ENCODE measurements at regions not wholly inside any gene's neighbourhood (a gene's known extent, or its start where the extent isn't known, plus 50 kb on each side); places are given as distances from the start of the nearest gene placed in this dataset.

DNA sequence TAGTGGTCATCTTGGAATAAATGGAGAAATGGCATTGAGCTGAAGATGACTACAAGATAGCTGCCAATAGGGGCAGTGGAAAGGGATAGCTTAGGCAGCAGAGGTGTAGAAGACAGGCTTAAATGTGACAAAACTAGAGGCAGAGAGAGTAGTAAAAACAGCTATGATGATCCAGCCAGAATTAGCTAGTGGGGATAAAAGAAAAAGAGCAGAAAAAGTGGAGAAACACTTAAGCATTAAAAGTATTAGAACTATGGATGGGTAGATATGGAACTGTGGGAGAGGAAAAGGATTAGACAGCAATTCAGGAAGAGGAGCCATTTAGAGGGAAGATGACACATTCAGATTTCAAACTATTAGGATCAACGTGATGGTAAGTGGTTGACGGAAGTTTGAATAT lies 202.5 kb upstream of the SAMSN1 start:
- no peak for DNase-seq
- Histone ChIP-seq H3K9me3 (ENCODE audit: control insufficient read depth in 2 of 3, insufficient read depth in 1 of 3, low read length in 3 of 3) (no peaks in the 10 kb centered on the region), H3K27ac (ENCODE audit: low read depth in 2 of 2, low read length in 2 of 2) (no peak overlapping the region), H3K27me3 (ENCODE audit: control insufficient read depth, insufficient read depth, low read length) (no peaks in the 10 kb centered on the region), H3K36me3 (ENCODE audit: control insufficient read depth in 2 of 3, insufficient read depth in 3 of 3, low read length in 3 of 3) (no peaks in the 10 kb centered on the region), H3K9ac (ENCODE audit: low read length in 3 of 3) (no peak overlapping the region), H3K4me1 (ENCODE audit: control insufficient read depth in 2 of 3, insufficient read depth in 2 of 3, low read depth in 1 of 3, low read length in 3 of 3) (no peaks in the 10 kb centered on the region), H3K4me3 (ENCODE audit: low read length in 3 of 3) (no peak overlapping the region)
- intact Hi-C loops (cut with DNase I), result no loop called here
- TF ChIP-seq, protein P1, sequence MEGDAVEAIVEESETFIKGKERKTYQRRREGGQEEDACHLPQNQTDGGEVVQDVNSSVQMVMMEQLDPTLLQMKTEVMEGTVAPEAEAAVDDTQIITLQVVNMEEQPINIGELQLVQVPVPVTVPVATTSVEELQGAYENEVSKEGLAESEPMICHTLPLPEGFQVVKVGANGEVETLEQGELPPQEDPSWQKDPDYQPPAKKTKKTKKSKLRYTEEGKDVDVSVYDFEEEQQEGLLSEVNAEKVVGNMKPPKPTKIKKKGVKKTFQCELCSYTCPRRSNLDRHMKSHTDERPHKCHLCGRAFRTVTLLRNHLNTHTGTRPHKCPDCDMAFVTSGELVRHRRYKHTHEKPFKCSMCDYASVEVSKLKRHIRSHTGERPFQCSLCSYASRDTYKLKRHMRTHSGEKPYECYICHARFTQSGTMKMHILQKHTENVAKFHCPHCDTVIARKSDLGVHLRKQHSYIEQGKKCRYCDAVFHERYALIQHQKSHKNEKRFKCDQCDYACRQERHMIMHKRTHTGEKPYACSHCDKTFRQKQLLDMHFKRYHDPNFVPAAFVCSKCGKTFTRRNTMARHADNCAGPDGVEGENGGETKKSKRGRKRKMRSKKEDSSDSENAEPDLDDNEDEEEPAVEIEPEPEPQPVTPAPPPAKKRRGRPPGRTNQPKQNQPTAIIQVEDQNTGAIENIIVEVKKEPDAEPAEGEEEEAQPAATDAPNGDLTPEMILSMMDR (IDR thresholded peaks at IDR 0.05; ENCODE audit: borderline replicate concordance, extremely low read depth, insufficient read depth), result no peak
- FAIRE-seq, result no peak

DNA sequence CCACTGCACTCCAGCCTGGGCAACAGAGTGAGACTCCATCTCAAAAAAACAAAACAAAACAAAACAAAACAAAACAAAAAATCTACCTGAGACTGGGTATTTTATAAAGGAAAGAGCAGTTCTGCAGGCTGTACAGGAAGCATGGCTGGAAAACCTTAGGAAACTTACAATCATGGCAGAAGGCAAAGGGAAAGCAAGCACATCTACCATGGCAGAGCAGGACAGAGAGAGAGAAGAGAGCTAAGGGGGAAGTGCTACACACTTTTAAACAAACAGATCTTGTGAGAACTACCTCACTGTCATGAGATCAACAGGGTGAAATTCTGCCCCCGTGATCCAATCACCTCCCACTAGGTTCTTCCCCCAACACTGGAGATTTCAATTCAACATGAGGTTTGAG lies 198.3 kb upstream of the SAMSN1 start:
- Histone ChIP-seq H3K9me3 (ENCODE audit: control insufficient read depth in 2 of 3, insufficient read depth in 1 of 3, low read length in 3 of 3) (no peaks in the 10 kb centered on the region), H3K36me3 (ENCODE audit: control insufficient read depth in 2 of 3, insufficient read depth in 3 of 3, low read length in 3 of 3) (no peaks in the 10 kb centered on the region), H3K27me3 (ENCODE audit: control insufficient read depth, insufficient read depth, low read length) (no peaks in the 10 kb centered on the region), H3K27ac (ENCODE audit: low read depth in 2 of 2, low read length in 2 of 2) (no peak overlapping the region), H3K4me3 (ENCODE audit: low read length in 3 of 3) (no peak overlapping the region), H3K4me1 (ENCODE audit: control insufficient read depth in 2 of 3, insufficient read depth in 2 of 3, low read depth in 1 of 3, low read length in 3 of 3) (no peaks in the 10 kb centered on the region), H3K9ac (ENCODE audit: low read length in 3 of 3) (no peak overlapping the region)
- TF ChIP-seq, protein P1 (IDR thresholded peaks at IDR 0.05; ENCODE audit: borderline replicate concordance, extremely low read depth, insufficient read depth), result no peak
- FAIRE-seq, result no peak
- intact Hi-C loops (cut with DNase I), result no loop called here
- no peak for DNase-seq

DNA sequence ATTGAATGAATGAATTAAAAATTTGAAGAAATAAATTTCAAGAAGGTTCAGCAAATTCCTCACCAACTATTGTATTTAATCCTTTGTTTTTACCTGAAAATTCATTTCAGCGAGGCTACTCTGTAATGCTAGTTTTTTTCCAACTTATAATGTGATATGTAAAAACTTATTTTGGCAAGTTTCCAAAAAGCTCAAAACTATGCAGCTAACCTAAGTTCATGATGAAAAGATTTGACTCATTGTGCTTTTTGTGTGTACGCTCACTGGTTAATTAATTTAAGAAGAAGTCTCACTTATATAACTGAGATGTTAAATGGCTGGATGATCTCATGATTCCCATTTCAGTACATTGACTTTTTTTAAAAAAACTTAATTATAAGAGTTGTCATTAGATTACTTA lies 196.0 kb upstream of the SAMSN1 start:
- Histone ChIP-seq H3K9ac (ENCODE audit: low read length in 3 of 3) (no peak overlapping the region), H3K27me3 (ENCODE audit: control insufficient read depth, insufficient read depth, low read length) (no peaks in the 10 kb centered on the region), H3K36me3 (ENCODE audit: control insufficient read depth in 2 of 3, insufficient read depth in 3 of 3, low read length in 3 of 3) (no peaks in the 10 kb centered on the region), H3K27ac (ENCODE audit: low read depth in 2 of 2, low read length in 2 of 2) (no peak overlapping the region), H3K4me1 (ENCODE audit: control insufficient read depth in 2 of 3, insufficient read depth in 2 of 3, low read depth in 1 of 3, low read length in 3 of 3) (no peaks in the 10 kb centered on the region), H3K9me3 (ENCODE audit: control insufficient read depth in 2 of 3, insufficient read depth in 1 of 3, low read length in 3 of 3) (no peaks in the 10 kb centered on the region), H3K4me3 (ENCODE audit: low read length in 3 of 3) (no peak overlapping the region)
- FAIRE-seq, result no peak
- intact Hi-C loops (cut with DNase I), result no loop called here
- TF ChIP-seq, protein P1 (IDR thresholded peaks at IDR 0.05; ENCODE audit: borderline replicate concordance, extremely low read depth, insufficient read depth), result no peak
- DNase-seq, result no peak

DNA sequence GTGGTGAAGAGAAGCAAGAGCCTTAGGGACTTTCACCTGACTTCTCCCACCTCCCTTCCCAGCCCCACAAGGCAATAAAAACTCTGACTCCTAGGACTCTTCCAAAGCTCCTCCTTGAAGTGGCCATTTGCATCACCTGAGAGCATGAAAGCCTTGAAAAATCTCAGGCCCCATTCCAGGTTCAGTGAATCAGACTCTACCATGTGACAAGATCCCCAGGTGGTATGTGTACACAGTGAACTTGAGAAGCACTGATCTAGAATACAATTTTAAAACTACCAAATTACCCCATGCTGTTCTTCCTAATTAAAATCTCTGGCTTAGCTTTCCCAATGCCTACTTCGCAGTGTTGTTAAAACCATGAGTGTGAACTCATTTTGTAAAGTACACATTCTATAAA lies 195.1 kb upstream of the SAMSN1 start:
- intact Hi-C loops (cut with DNase I), result no loop called here
- FAIRE-seq (no peak), DNase-seq (no peak)

More for the DNA sequence above, 195.1 kb upstream of the SAMSN1 start:
- H3K4me3 ChIP-seq (ENCODE audit: low read length in 3 of 3), result no peak overlapping the region
- no peak overlapping the region for H3K27ac ChIP-seq (ENCODE audit: low read depth in 2 of 2, low read length in 2 of 2)
- no peaks in the 10 kb centered on the region for H3K9me3 ChIP-seq (ENCODE audit: control insufficient read depth in 2 of 3, insufficient read depth in 1 of 3, low read length in 3 of 3)
- no peaks in the 10 kb centered on the region for H3K4me1 ChIP-seq (ENCODE audit: control insufficient read depth in 2 of 3, insufficient read depth in 2 of 3, low read depth in 1 of 3, low read length in 3 of 3)
- H3K9ac ChIP-seq (ENCODE audit: low read length in 3 of 3), result no peak overlapping the region
- TF ChIP-seq, protein P1 (IDR thresholded peaks at IDR 0.05; ENCODE audit: borderline replicate concordance, extremely low read depth, insufficient read depth), result no peak
- H3K36me3 ChIP-seq (ENCODE audit: control insufficient read depth in 2 of 3, insufficient read depth in 3 of 3, low read length in 3 of 3), result no peaks in the 10 kb centered on the region
- H3K27me3 ChIP-seq (ENCODE audit: control insufficient read depth, insufficient read depth, low read length), result no peaks in the 10 kb centered on the region

All from kidney (tissue), 13 donors.